Mucosa of rectum (tissue), 2 donors: ENCODE measurements at regions not wholly inside any gene's neighbourhood (a gene's known extent, or its start where the extent isn't known, plus 50 kb on each side); places are given as distances from the start of the nearest gene placed in this dataset.
"Not testable (repeated sequence)": the region's sequence is repeated elsewhere in the genome, so short reads cannot be mapped to it uniquely, and the experiment has no call there.

Source experiments
- H3K27ac ChIP-seq, 2 donors: one replicate each; pipeline ENCODE4 v1.7.0; 2013; ENCODE audit warnings: inconsistent platforms in 2 of 2, low read depth in 2 of 2, low read length in 2 of 2
- H3K27me3 ChIP-seq, 2 donors: one replicate each; pipeline ENCODE4 v1.7.0; 2013; ENCODE audit warnings: low read length in 2 of 2; ENCODE audit not compliant: control insufficient read depth in 2 of 2, insufficient read depth in 2 of 2
- H3K36me3 ChIP-seq, 2 donors: one replicate each; pipeline ENCODE4 v1.7.0; 2013; ENCODE audit warnings: low read length in 2 of 2; ENCODE audit not compliant: control insufficient read depth in 2 of 2, insufficient read depth in 2 of 2
- H3K4me1 ChIP-seq, 2 donors: one replicate each; pipeline ENCODE4 v1.7.0; 2013; ENCODE audit warnings: low read length in 2 of 2, mild to moderate bottlenecking in 1 of 2; ENCODE audit not compliant: control insufficient read depth in 2 of 2, insufficient read depth in 2 of 2
- H3K4me3 ChIP-seq, 2 donors: one replicate each; pipeline ENCODE4 v1.7.0; 2013; ENCODE audit warnings: low read length in 2 of 2
- H3K9ac ChIP-seq, 2 donors: one replicate each; pipeline ENCODE4 v1.7.0; 2013; ENCODE audit warnings: low read length in 2 of 2, low read depth in 1 of 2, mild to moderate bottlenecking in 1 of 2
- H3K9me3 ChIP-seq, 2 donors: one replicate each; pipeline ENCODE4 v1.7.0; 2013; ENCODE audit warnings: low read length in 2 of 2; ENCODE audit not compliant: control insufficient read depth in 2 of 2
- donor health status: healthy.
- donor health status: Normal muscosa, but diverticular disease.

- Histone ChIP-seq H3K36me3 (no peaks in the 10 kb centered on the region), H3K9me3 (no peaks in the 10 kb centered on the region), H3K27ac (no peak overlapping the region), H3K27me3 (no peaks in the 10 kb centered on the region), H3K4me3 (no peak overlapping the region), H3K9ac (no peak overlapping the region), H3K4me1 (no peaks in the 10 kb centered on the region)
Observed at GRCh38 chr16:75864243-75864642, 138.0 kb upstream of the CPHXL start.

GRCh38 chr16:75865736-75866135, 139.4 kb upstream of the CPHXL start:
- no peaks in the 10 kb centered on the region for H3K36me3 ChIP-seq
- no peaks in the 10 kb centered on the region for H3K27me3 ChIP-seq
- no peak overlapping the region for H3K27ac ChIP-seq
- no peaks in the 10 kb centered on the region for H3K4me1 ChIP-seq
- H3K9me3 ChIP-seq, result no peaks in the 10 kb centered on the region
- no peak overlapping the region for H3K4me3 ChIP-seq
- no peak overlapping the region for H3K9ac ChIP-seq

- Histone ChIP-seq H3K4me3 (no peak overlapping the region), H3K36me3 (no peaks in the 10 kb centered on the region), H3K9ac (no peak overlapping the region), H3K27me3 (no peaks in the 10 kb centered on the region), H3K4me1 (no peaks in the 10 kb centered on the region), H3K27ac (no peak overlapping the region), H3K9me3 (no peaks in the 10 kb centered on the region)
Observed at GRCh38 chr16:75868636-75869632, 142.6 kb upstream of the CPHXL start.

GRCh38 chr16:75881280-75881679, 155.0 kb upstream of the CPHXL start:
- not testable (repeated sequence) for H3K4me1 ChIP-seq, H3K27me3 ChIP-seq, H3K4me3 ChIP-seq

GRCh38 chr16:75899163-75899562, 172.9 kb upstream of the CPHXL start:
- no peaks in the 10 kb centered on the region for H3K36me3 ChIP-seq
- H3K9me3 ChIP-seq, result no peaks in the 10 kb centered on the region
- no peaks in the 10 kb centered on the region for H3K4me1 ChIP-seq
- H3K4me3 ChIP-seq, result no peak overlapping the region
- no peak overlapping the region for H3K27ac ChIP-seq
- no peaks in the 10 kb centered on the region for H3K27me3 ChIP-seq
- no peak overlapping the region for H3K9ac ChIP-seq

More at GRCh38 chr16:75881280-75881679, 155.0 kb upstream of the CPHXL start:
- H3K36me3 ChIP-seq, H3K27ac ChIP-seq, H3K9ac ChIP-seq, H3K9me3 ChIP-seq: not testable (repeated sequence)

- Histone ChIP-seq H3K4me3 (no peak overlapping the region), H3K27ac (no peak overlapping the region)
Observed at GRCh38 chr16:75908331-75909117, 182.2 kb upstream of the CPHXL start.

GRCh38 chr16:75909746-75910145, 183.5 kb upstream of the CPHXL start:
- Histone ChIP-seq H3K27me3 (no peaks in the 10 kb centered on the region), H3K9ac (no peak overlapping the region), H3K36me3 (no peaks in the 10 kb centered on the region), H3K9me3 (no peaks in the 10 kb centered on the region), H3K27ac (no peak overlapping the region), H3K4me3 (no peak overlapping the region), H3K4me1 (no peaks in the 10 kb centered on the region)

More at GRCh38 chr16:75908331-75909117, 182.2 kb upstream of the CPHXL start:
- H3K9ac ChIP-seq, result no peak overlapping the region
- H3K27me3 ChIP-seq, result no peaks in the 10 kb centered on the region
- no peaks in the 10 kb centered on the region for H3K36me3 ChIP-seq
- no peaks in the 10 kb centered on the region for H3K4me1 ChIP-seq
- H3K9me3 ChIP-seq, result no peaks in the 10 kb centered on the region

GRCh38 chr16:75911896-75912295, 185.6 kb upstream of the CPHXL start:
- no peaks in the 10 kb centered on the region for H3K27me3 ChIP-seq
- H3K4me1 ChIP-seq, result no peaks in the 10 kb centered on the region
- no peak overlapping the region for H3K9ac ChIP-seq
- H3K27ac ChIP-seq, result no peak overlapping the region
- no peaks in the 10 kb centered on the region for H3K9me3 ChIP-seq
- H3K4me3 ChIP-seq, result no peak overlapping the region
- no peaks in the 10 kb centered on the region for H3K36me3 ChIP-seq

- Histone ChIP-seq H3K4me3 (no peak overlapping the region), H3K4me1 (no peaks in the 10 kb centered on the region), H3K9ac (no peak overlapping the region), H3K27me3 (no peaks in the 10 kb centered on the region), H3K9me3 (no peaks in the 10 kb centered on the region), H3K36me3 (no peaks in the 10 kb centered on the region), H3K27ac (no peak overlapping the region)
Observed at GRCh38 chr16:75913958-75914357, 187.7 kb upstream of the CPHXL start.

GRCh38 chr16:75916451-75916850, 190.2 kb upstream of the CPHXL start:
- H3K9me3 ChIP-seq, result no peaks in the 10 kb centered on the region

More at GRCh38 chr16:75916451-75916850, 190.2 kb upstream of the CPHXL start:
- H3K4me1 ChIP-seq, result no peaks in the 10 kb centered on the region
- no peak overlapping the region for H3K9ac ChIP-seq
- H3K27ac ChIP-seq, result no peak overlapping the region
- H3K27me3 ChIP-seq, result no peaks in the 10 kb centered on the region
- no peaks in the 10 kb centered on the region for H3K36me3 ChIP-seq
- H3K4me3 ChIP-seq, result no peak overlapping the region
